ENCODE measurements at regions not wholly inside any gene's neighbourhood (a gene's known extent, or its start where the extent isn't known, plus 50 kb on each side); places are given as distances from the start of the nearest gene placed in this dataset.

GRCh38 chr13:84362777-84363176 lies 480.5 kb upstream of the SLITRK1 start:
- DNase-seq (no peak), ATAC-seq (no peak)
- Histone ChIP-seq H3K36me3 (no peaks in the 10 kb centered on the region), H3K27me3 (ENCODE audit: low read depth) (no peaks in the 10 kb centered on the region), H3K9me3 (no peaks in the 10 kb centered on the region), H3K4me3 (no peak overlapping the region), H3K27ac (no peak overlapping the region), H3K4me1 (no peaks in the 10 kb centered on the region)
- intact Hi-C loops (cut with DNase I): no loop called here
- no peak for TF ChIP-seq CTCF (IDR thresholded peaks at IDR 0.05)

GRCh38 chr13:84360822-84361221 lies 478.5 kb upstream of the SLITRK1 start:
- Histone ChIP-seq H3K4me1 (no peaks in the 10 kb centered on the region), H3K9me3 (no peaks in the 10 kb centered on the region), H3K27me3 (ENCODE audit: low read depth) (no peaks in the 10 kb centered on the region), H3K27ac (no peak overlapping the region), H3K36me3 (no peaks in the 10 kb centered on the region), H3K4me3 (no peak overlapping the region)
- no peak for TF ChIP-seq CTCF (IDR thresholded peaks at IDR 0.05)
- ATAC-seq (no peak), DNase-seq (no peak)
- intact Hi-C loops (cut with DNase I): no loop called here

GRCh38 chr13:84358601-84359000 lies 476.3 kb upstream of the SLITRK1 start:
- H3K36me3 ChIP-seq: no peaks in the 10 kb centered on the region
- TF ChIP-seq CTCF (IDR thresholded peaks at IDR 0.05): no peak
- H3K4me1 ChIP-seq: no peaks in the 10 kb centered on the region
- no peaks in the 10 kb centered on the region for H3K27me3 ChIP-seq (ENCODE audit: low read depth)
- ATAC-seq (no peak), DNase-seq (no peak)
- intact Hi-C loops (cut with DNase I): no loop called here
- H3K4me3 ChIP-seq: no peak overlapping the region
- no peaks in the 10 kb centered on the region for H3K9me3 ChIP-seq
- no peak overlapping the region for H3K27ac ChIP-seq

- Histone ChIP-seq H3K27ac (no peak overlapping the region), H3K4me1 (no peaks in the 10 kb centered on the region), H3K9me3 (no peaks in the 10 kb centered on the region), H3K4me3 (no peak overlapping the region), H3K36me3 (no peaks in the 10 kb centered on the region), H3K27me3 (ENCODE audit: low read depth) (no peaks in the 10 kb centered on the region)
- intact Hi-C loops (cut with DNase I): no loop called here
- TF ChIP-seq CTCF (IDR thresholded peaks at IDR 0.05): no peak
- no peak for DNase-seq
- no peak for ATAC-seq
Observed at GRCh38 chr13:84352946-84353345, 470.7 kb upstream of the SLITRK1 start.

GRCh38 chr13:84339456-84339855 lies 457.2 kb upstream of the SLITRK1 start:
- Histone ChIP-seq H3K27ac (no peak overlapping the region), H3K4me1 (no peaks in the 10 kb centered on the region), H3K36me3 (no peaks in the 10 kb centered on the region), H3K9me3 (no peaks in the 10 kb centered on the region), H3K4me3 (no peak overlapping the region), H3K27me3 (ENCODE audit: low read depth) (no peaks in the 10 kb centered on the region)
- ATAC-seq: no peak
- TF ChIP-seq CTCF (IDR thresholded peaks at IDR 0.05): no peak
- intact Hi-C loops (cut with DNase I): no loop called here
- DNase-seq: no peak

GRCh38 chr13:84332346-84332745 lies 450.1 kb upstream of the SLITRK1 start:
- DNase-seq (no peak), ATAC-seq (no peak)
- no peaks in the 10 kb centered on the region for H3K27me3 ChIP-seq (ENCODE audit: low read depth)
- no peaks in the 10 kb centered on the region for H3K4me1 ChIP-seq
- no peaks in the 10 kb centered on the region for H3K9me3 ChIP-seq
- no peaks in the 10 kb centered on the region for H3K36me3 ChIP-seq
- no peak overlapping the region for H3K27ac ChIP-seq
- no peak overlapping the region for H3K4me3 ChIP-seq
- TF ChIP-seq CTCF (IDR thresholded peaks at IDR 0.05): no peak
- intact Hi-C loops (cut with DNase I): no loop called here
